ENCODE measurements at regions not wholly inside any gene's neighbourhood (a gene's known extent, or its start where the extent isn't known, plus 50 kb on each side); places are given as distances from the start of the nearest gene placed in this dataset.

DNA sequence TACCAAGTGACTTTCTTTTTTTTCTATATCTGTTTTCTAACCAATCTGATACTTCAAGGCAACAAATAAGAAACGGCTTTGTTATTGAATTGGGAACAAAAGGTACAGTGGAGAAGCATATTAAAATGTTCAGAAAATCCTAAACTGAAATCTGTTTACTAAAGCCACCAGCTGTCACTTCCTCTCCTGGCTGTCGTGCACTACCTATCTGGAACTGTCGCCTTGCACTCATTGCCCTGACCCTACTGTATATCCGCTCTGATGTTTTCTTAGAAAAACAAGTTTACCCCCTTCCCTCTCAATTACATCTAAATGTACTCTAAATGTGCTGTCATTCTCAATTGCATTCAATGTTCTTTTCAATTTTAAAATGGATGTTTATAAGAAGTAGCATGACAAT is 439.8 kb upstream of the ARRDC4 start:
- Mint-ChIP-seq H3K36me3 (no peaks in the 10 kb centered on the region), H3K4me3 (no peak overlapping the region), H3K27me3 (no peaks in the 10 kb centered on the region), H3K27ac (no peak overlapping the region), H3K4me1 (no peaks in the 10 kb centered on the region), H3K9me3 (ENCODE audit: low read depth) (peaks cover 5% of the 10 kb centered on the region)
- ATAC-seq = no peak
- DNase-seq = no peak
- CTCF ChIA-PET = no interaction called here

DNA sequence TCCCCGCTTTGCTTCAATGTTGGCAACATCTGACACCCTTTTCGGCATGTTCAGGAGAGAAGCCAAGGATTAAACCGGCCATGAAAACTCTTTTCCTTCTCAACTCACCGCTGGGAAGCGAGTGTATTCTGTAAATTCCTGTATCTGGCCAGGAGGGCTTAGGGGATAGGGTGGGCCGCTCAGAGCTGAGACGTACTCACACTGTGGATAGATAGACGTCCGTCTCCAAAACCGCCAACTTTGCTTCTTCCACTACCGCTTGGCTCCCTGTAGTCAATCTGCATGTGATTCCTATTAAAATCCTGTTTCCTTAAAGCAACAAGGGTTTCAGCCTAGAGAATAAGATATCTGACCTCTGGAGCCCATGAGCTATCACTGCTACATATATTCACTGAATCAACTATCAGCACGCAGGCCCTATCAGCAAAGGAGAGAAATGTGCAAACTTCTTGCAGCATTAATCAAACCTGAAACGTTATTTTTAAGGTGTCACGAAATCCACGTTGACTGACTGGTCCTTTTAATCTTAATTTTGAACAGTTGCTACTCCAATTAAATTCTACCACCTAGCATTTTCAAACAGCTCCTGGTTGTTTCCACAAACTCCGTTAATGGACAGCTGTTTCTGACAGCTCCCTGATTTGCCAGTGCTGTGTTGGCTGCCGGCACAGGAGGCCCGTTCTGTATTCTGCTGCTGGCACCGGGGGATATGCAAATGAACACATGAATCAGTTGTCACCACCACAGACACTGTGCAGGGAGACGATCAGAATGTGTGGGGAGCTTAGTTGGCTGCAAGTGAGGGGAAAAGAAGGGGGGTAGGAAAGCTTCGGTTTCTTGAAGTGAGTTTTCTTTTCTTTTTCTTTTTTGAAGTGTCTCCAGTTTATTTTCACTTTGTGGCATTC is 438.9 kb upstream of the ARRDC4 start:
- Mint-ChIP-seq H3K9me3 (ENCODE audit: low read depth) (peaks cover 5% of the 10 kb centered on the region), H3K4me1 (no peaks in the 10 kb centered on the region), H3K27ac (no peak overlapping the region), H3K4me3 (no peak overlapping the region), H3K36me3 (no peaks in the 10 kb centered on the region), H3K27me3 (no peaks in the 10 kb centered on the region)
- CTCF ChIA-PET = no interaction called here
- ATAC-seq = no peak
- DNase-seq = no peak

DNA sequence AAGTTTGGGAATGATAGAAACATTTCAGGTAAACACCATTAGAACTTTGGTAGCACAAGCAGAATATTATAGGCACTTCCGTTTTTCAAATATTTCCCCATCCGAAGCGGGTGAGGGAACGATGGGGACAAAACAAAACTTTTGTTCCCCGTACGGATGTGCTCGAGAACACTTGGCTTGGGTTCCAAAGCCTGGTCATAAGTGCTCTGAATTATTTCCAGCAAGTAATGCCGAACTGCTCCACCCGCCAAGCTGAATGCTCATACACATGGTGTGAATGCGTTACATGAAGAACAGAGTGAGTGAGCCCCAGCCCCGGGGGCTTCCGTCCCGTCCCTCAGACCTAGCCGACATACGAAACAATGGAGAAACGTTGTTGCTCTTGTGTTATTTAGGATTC is 438.2 kb upstream of the ARRDC4 start:
- ATAC-seq (no peak), DNase-seq (no peak)
- H3K27ac Mint-ChIP-seq = no peak overlapping the region
- peaks cover 5% of the 10 kb centered on the region for H3K9me3 Mint-ChIP-seq (ENCODE audit: low read depth)
- no peaks in the 10 kb centered on the region for H3K27me3 Mint-ChIP-seq
- H3K4me1 Mint-ChIP-seq = no peaks in the 10 kb centered on the region
- H3K36me3 Mint-ChIP-seq = no peaks in the 10 kb centered on the region
- CTCF ChIA-PET = no interaction called here
- no peak overlapping the region for H3K4me3 Mint-ChIP-seq

DNA sequence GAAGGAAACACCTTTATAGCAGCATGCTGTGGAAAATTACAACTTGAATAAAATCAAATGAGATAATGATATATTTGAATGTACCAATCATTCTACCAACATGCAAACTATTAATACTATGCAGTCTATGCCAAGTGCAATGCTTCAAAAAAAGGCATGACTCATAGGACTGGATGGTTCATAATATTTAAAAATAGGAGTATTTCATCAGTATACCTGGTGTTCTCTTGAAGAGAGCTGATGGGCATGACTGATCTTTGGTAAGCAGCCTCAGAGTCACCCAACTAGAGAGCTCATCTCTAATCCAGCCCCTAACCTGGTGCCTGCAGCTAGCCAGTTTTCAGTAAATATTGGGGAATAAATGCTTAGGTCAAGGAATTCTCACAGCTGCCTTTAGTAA is 434.7 kb upstream of the ARRDC4 start:
- no peak for ATAC-seq
- Mint-ChIP-seq H3K9me3 (ENCODE audit: low read depth) (peaks cover 5% of the 10 kb centered on the region), H3K4me1 (no peaks in the 10 kb centered on the region), H3K36me3 (no peaks in the 10 kb centered on the region), H3K27me3 (no peaks in the 10 kb centered on the region), H3K4me3 (no peak overlapping the region), H3K27ac (no peak overlapping the region)
- CTCF ChIA-PET = no interaction called here
- DNase-seq = no peak

GRCh38 chr15:97528238-97528637 is 432.3 kb upstream of the ARRDC4 start:
- H3K4me1 Mint-ChIP-seq = no peaks in the 10 kb centered on the region
- CTCF ChIA-PET = no interaction called here
- no peak overlapping the region for H3K27ac Mint-ChIP-seq
- ATAC-seq = no peak
- no peaks in the 10 kb centered on the region for H3K27me3 Mint-ChIP-seq
- H3K4me3 Mint-ChIP-seq = no peak overlapping the region
- DNase-seq = no peak
- no peaks in the 10 kb centered on the region for H3K36me3 Mint-ChIP-seq
- H3K9me3 Mint-ChIP-seq (ENCODE audit: low read depth) = peaks cover 2% of the 10 kb centered on the region

DNA sequence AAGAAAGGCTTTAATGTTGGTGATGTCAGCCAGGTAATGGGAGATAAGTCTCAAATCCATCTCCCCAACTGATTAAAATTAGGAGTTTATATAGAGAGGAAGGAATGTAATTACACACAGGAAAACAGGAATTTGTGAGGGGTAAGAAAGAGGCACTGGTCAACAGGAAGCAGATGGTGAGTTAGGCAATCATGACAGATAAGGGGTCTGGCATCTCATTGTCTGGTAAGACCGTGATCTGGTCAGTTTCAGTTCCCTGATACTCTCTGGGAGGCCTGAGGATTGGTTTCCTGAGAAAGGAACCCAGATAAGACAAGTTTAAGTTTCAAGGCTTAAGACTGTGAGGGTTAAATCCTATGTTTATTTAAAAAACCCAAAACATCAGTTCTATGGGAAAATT is 414.7 kb upstream of the ARRDC4 start:
- CTCF ChIA-PET = no interaction called here
- Mint-ChIP-seq H3K27me3 (no peaks in the 10 kb centered on the region), H3K4me3 (no peak overlapping the region), H3K4me1 (no peaks in the 10 kb centered on the region), H3K27ac (no peak overlapping the region), H3K9me3 (ENCODE audit: low read depth) (peaks cover 20% of the 10 kb centered on the region), H3K36me3 (no peaks in the 10 kb centered on the region)
- DNase-seq (no peak), ATAC-seq (no peak)

DNA sequence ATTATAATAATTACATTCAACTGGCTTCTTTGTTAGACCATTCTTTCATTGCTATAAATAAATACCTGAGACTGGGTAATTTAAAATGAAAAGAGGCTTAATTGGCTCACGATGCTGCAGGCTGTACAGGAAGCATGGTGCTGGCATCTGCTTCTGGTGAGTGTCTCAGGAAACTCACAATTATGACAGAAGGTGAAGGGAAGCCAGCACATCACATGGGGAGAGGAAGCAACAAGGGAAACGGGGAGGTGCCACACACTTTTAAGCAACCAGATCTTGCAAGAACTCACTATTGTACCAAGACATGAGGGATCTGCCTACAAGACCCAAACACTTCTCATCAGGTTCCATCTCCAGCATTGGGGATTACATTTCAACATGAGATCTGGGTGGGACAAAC is 413.1 kb upstream of the ARRDC4 start:
- no peaks in the 10 kb centered on the region for H3K36me3 Mint-ChIP-seq
- no peak for DNase-seq
- ATAC-seq = no peak
- H3K4me3 Mint-ChIP-seq = no peak overlapping the region
- no peaks in the 10 kb centered on the region for H3K4me1 Mint-ChIP-seq
- CTCF ChIA-PET = no interaction called here
- peaks cover 20% of the 10 kb centered on the region for H3K9me3 Mint-ChIP-seq (ENCODE audit: low read depth)
- no peaks in the 10 kb centered on the region for H3K27me3 Mint-ChIP-seq
- no peak overlapping the region for H3K27ac Mint-ChIP-seq

DNA sequence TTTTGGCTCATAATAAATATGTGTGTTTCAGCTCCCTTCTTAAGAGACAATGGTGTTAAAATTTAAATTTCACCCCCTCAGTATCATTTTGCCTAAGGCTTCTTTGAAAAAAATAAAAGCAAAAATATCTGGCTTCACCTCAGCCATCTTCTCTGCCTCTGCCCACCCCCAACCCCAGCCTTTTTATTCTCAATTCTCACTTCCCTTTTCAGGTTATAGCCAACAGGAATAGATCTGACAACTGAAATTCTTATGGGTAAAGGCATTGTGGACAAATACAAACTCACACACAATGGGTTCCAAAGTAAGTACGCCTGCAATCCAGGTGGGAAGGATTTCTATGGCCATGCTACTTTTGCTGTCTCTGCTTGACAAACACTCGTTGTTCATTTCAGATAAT is 399.0 kb upstream of the ARRDC4 start:
- H3K9me3 Mint-ChIP-seq (ENCODE audit: low read depth) = peaks cover 8% of the 10 kb centered on the region
- no peak overlapping the region for H3K27ac Mint-ChIP-seq
- DNase-seq = no peak
- no peak overlapping the region for H3K4me3 Mint-ChIP-seq
- no peaks in the 10 kb centered on the region for H3K36me3 Mint-ChIP-seq
- CTCF ChIA-PET = interaction anchor here (0.6 kb wide), 1 partner anchor 1224 kb away, joined by 5 read pairs; no protein-coding TSS in a partner anchor
- no peaks in the 10 kb centered on the region for H3K4me1 Mint-ChIP-seq
- no peak for ATAC-seq
- H3K27me3 Mint-ChIP-seq = no peaks in the 10 kb centered on the region

DNA sequence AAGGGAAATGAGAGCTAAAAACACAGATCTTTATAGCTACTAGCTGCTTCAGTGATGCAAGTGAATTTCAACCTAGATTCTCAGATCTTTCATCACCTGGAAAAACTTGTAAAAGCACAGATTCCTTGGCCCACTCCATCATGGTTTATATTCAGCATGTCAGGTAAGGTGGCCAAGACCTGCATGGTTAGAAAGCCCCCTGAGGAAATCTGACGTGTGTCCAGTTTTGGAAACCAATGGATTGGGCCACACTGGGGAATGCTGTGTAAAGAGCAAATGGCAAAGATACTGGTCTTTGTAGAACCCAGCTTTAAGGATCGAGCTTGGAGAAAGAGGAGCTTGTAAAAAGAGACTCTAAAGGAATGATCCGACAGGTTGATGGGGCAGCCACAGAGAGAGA is 397.0 kb upstream of the ARRDC4 start:
- Mint-ChIP-seq H3K36me3 (no peaks in the 10 kb centered on the region), H3K9me3 (ENCODE audit: low read depth) (peaks cover 10% of the 10 kb centered on the region), H3K27ac (no peak overlapping the region), H3K27me3 (no peaks in the 10 kb centered on the region), H3K4me1 (no peaks in the 10 kb centered on the region), H3K4me3 (no peak overlapping the region)
- no peak for ATAC-seq
- CTCF ChIA-PET = no interaction called here
- DNase-seq = no peak

DNA sequence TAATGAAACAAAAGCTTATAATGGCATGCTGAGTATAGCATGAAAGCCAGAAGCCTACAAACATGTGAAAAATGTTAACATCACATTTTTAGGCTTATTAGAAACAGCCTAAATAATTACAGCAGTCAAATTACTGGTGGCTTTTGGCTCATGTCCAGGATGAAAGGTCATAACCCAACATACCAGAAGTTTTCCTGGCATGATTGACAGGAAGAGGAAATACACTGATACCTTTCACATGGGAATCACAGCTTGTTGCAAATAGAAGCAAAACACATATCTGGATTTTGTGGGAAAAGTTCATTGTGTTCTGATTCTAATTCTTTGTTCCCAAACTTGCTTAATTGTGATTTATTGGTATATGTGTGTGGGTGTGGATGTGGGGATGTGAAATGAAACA is 393.5 kb upstream of the ARRDC4 start:
- Mint-ChIP-seq H3K27me3 (no peaks in the 10 kb centered on the region), H3K36me3 (no peaks in the 10 kb centered on the region), H3K4me3 (no peak overlapping the region), H3K9me3 (ENCODE audit: low read depth) (peaks cover 7% of the 10 kb centered on the region), H3K4me1 (no peaks in the 10 kb centered on the region), H3K27ac (no peak overlapping the region)
- DNase-seq = no peak
- CTCF ChIA-PET = no interaction called here
- no peak for ATAC-seq

GRCh38 chr15:97567411-97567810 is 393.1 kb upstream of the ARRDC4 start:
- no peaks in the 10 kb centered on the region for H3K27me3 Mint-ChIP-seq
- ATAC-seq (no peak), DNase-seq (no peak)
- H3K9me3 Mint-ChIP-seq (ENCODE audit: low read depth) = peaks cover 7% of the 10 kb centered on the region
- H3K36me3 Mint-ChIP-seq = no peaks in the 10 kb centered on the region
- H3K4me1 Mint-ChIP-seq = no peaks in the 10 kb centered on the region
- H3K27ac Mint-ChIP-seq = no peak overlapping the region
- CTCF ChIA-PET = no interaction called here
- no peak overlapping the region for H3K4me3 Mint-ChIP-seq

DNA sequence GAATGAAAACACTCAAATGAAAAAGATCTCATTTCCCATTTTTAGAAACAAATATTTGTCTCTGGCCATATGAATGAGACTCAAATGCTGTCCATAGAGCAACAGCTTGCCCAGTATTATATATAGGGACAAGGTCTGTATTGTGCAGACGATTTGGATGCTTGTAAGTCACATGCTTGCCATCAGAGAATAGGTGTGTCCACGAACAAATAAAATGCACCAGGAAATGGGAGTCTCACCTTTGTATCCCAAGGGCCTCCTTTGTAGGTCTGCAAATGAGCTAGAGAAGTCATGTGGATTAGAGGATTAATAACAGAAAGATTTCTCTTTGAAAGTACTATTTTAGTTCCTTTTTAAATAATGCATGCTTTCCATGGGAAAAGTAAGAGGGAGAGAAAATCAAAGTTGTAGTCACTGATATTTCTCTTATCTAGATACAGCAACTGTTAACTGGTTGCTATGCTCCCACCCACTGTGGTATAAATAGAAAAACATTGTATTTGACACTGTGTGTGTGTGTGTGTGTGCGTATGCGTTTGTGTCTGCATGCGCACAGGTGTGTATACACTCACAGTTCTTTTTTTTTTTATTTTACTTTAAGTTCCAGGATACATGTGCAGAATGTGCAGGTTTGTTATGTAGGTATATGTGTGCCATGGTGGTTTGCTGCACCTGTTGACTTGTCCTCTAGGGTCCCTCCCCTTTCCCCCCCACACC is 383.4 kb upstream of the ARRDC4 start:
- no peaks in the 10 kb centered on the region for H3K36me3 Mint-ChIP-seq
- H3K27ac Mint-ChIP-seq = no peak overlapping the region
- H3K4me3 Mint-ChIP-seq = no peak overlapping the region
- H3K9me3 Mint-ChIP-seq (ENCODE audit: low read depth) = peaks cover 16% of the 10 kb centered on the region
- CTCF ChIA-PET = no interaction called here
- ATAC-seq (no peak), DNase-seq (no peak)
- no peaks in the 10 kb centered on the region for H3K27me3 Mint-ChIP-seq
- H3K4me1 Mint-ChIP-seq = no peaks in the 10 kb centered on the region

- no peaks in the 10 kb centered on the region for H3K4me1 Mint-ChIP-seq
- DNase-seq (no peak), ATAC-seq (no peak)
- H3K9me3 Mint-ChIP-seq (ENCODE audit: low read depth) = peaks cover 18% of the 10 kb centered on the region
- H3K36me3 Mint-ChIP-seq = no peaks in the 10 kb centered on the region
- no peak overlapping the region for H3K4me3 Mint-ChIP-seq
- H3K27ac Mint-ChIP-seq = no peak overlapping the region
- CTCF ChIA-PET = no interaction called here
- H3K27me3 Mint-ChIP-seq = no peaks in the 10 kb centered on the region
Measured at GRCh38 chr15:97585408-97585807, 375.1 kb upstream of the ARRDC4 start.

DNA sequence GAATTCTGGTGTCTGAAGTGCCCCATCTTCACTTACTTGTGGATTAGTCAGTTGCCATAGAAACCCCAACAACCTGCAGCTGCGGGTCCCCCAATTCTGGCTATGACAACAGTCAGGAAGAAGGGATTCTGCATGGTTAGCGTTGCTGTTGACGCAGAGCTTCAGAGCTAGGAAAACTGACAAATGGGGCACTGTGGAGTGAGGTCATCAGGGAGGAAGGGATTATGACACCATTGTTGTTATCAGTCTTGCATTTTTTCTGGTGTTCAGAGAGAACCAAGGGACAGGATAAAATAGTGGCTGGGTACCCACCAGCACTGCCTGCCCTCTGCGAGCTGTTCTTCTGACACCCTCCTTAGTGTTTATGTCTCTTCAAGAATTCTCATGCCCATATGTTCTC is 367.7 kb upstream of the ARRDC4 start:
- Mint-ChIP-seq H3K27me3 (no peaks in the 10 kb centered on the region), H3K4me3 (no peak overlapping the region), H3K27ac (no peak overlapping the region), H3K36me3 (no peaks in the 10 kb centered on the region), H3K9me3 (ENCODE audit: low read depth) (no peaks in the 10 kb centered on the region), H3K4me1 (no peaks in the 10 kb centered on the region)
- no peak for ATAC-seq
- DNase-seq = no peak
- CTCF ChIA-PET = no interaction called here

Measured in activated CD8-positive, alpha-beta memory T cell treated with anti-CD3 and anti-CD28 coated beads, Interleukin-2, amount 10 ng/mL, durations not matched to agents 7 days and 5 days (primary cell).